ENCODE measurements at regions not wholly inside any gene's neighbourhood (a gene's known extent, or its start where the extent isn't known, plus 50 kb on each side); places are given as distances from the start of the nearest gene placed in this dataset.

- CTCF ChIA-PET, result no interaction called here
- Histone ChIP-seq H3K36me3 (ENCODE audit: control insufficient read depth in 2 of 2, insufficient read depth in 1 of 2, low read length in 2 of 2) (no peaks in the 10 kb centered on the region), H3K4me3 (ENCODE audit: low read depth, low read length) (no peak overlapping the region), H3K4me1 (ENCODE audit: control insufficient read depth, insufficient read depth, low read length) (no peaks in the 10 kb centered on the region), H3K9me3 (ENCODE audit: control insufficient read depth, insufficient read depth, low read depth, low read length) (no peaks in the 10 kb centered on the region), H3K27ac (ENCODE audit: extremely low read depth, low read depth, low read length) (no peak overlapping the region)
- TF ChIP-seq ZNF645 (tag by site-specific recombination; IDR thresholded peaks at IDR 0.05) (no peak), ZNF350 (tag by site-specific recombination; IDR thresholded peaks at IDR 0.05) (no peak), ZBTB6 (tag by site-specific recombination; IDR thresholded peaks at IDR 0.05) (no peak), ZNF214 (tag by site-specific recombination; IDR thresholded peaks at IDR 0.05; ENCODE audit: borderline replicate concordance) (no peak), ZNF292 (tag by site-specific recombination; IDR thresholded peaks at IDR 0.05; ENCODE audit: borderline replicate concordance, low read depth) (no peak), ZBTB7A (tag by site-specific recombination; IDR thresholded peaks at IDR 0.05; ENCODE audit: low read depth) (no peak), ZNF433 (tag by site-specific recombination; IDR thresholded peaks at IDR 0.05; ENCODE audit: low read depth) (no peak), IKZF3 (tag by site-specific recombination; IDR thresholded peaks at IDR 0.05) (no peak)
- POLR2A ChIA-PET, result no interaction called here
Measured at GRCh38 chr22:47818496-47818895, 1056.0 kb downstream of the TBC1D22A start.

- POLR2A ChIA-PET, result no interaction called here
- no peak overlapping the region for H3K27ac ChIP-seq (ENCODE audit: extremely low read depth, low read depth, low read length)
- H3K36me3 ChIP-seq (ENCODE audit: control insufficient read depth in 2 of 2, insufficient read depth in 1 of 2, low read length in 2 of 2), result no peaks in the 10 kb centered on the region
- H3K4me1 ChIP-seq (ENCODE audit: control insufficient read depth, insufficient read depth, low read length), result no peaks in the 10 kb centered on the region
- CTCF ChIA-PET, result no interaction called here
- H3K4me3 ChIP-seq (ENCODE audit: low read depth, low read length), result no peak overlapping the region
- no peak for TF ChIP-seq RBAK (tag by site-specific recombination; IDR thresholded peaks at IDR 0.05)
- TF ChIP-seq EGR2 (tag by site-specific recombination; IDR thresholded peaks at IDR 0.05; ENCODE audit: low read depth), result no peak
- TF ChIP-seq ZNF510 (tag by site-specific recombination; IDR thresholded peaks at IDR 0.05; ENCODE audit: insufficient replicate concordance), result no peak
- TF ChIP-seq GLIS1 (tag by site-specific recombination; IDR thresholded peaks at IDR 0.05), result no peak
- TF ChIP-seq KLF9 (tag by site-specific recombination; IDR thresholded peaks at IDR 0.05; ENCODE audit: low read depth), result no peak
- TF ChIP-seq SP7 (tag by site-specific recombination; IDR thresholded peaks at IDR 0.05), result no peak
- no peak for TF ChIP-seq ZNF785 (tag by site-specific recombination; IDR thresholded peaks at IDR 0.05)
- TF ChIP-seq ZNF2 (tag by site-specific recombination; IDR thresholded peaks at IDR 0.05), result no peak
- no peak for TF ChIP-seq ZBTB21 (tag by site-specific recombination; IDR thresholded peaks at IDR 0.05)
- no peak for TF ChIP-seq ZNF280C (tag by site-specific recombination; IDR thresholded peaks at IDR 0.05)
- no peak for TF ChIP-seq SCRT1 (tag by site-specific recombination; IDR thresholded peaks at IDR 0.05; ENCODE audit: borderline replicate concordance)
- no peak for TF ChIP-seq BCL11B (tag by site-specific recombination; IDR thresholded peaks at IDR 0.05; ENCODE audit: low read depth)
- H3K9me3 ChIP-seq (ENCODE audit: control insufficient read depth, insufficient read depth, low read depth, low read length), result no peaks in the 10 kb centered on the region
Measured at GRCh38 chr22:47817380-47817779, 1054.9 kb downstream of the TBC1D22A start.

- no peak overlapping the region for H3K4me3 ChIP-seq (ENCODE audit: low read depth, low read length)
- H3K27ac ChIP-seq (ENCODE audit: extremely low read depth, low read depth, low read length), result no peak overlapping the region
- no peaks in the 10 kb centered on the region for H3K36me3 ChIP-seq (ENCODE audit: control insufficient read depth in 2 of 2, insufficient read depth in 1 of 2, low read length in 2 of 2)
- no peaks in the 10 kb centered on the region for H3K4me1 ChIP-seq (ENCODE audit: control insufficient read depth, insufficient read depth, low read length)
- CTCF ChIA-PET, result no interaction called here
- H3K9me3 ChIP-seq (ENCODE audit: control insufficient read depth, insufficient read depth, low read depth, low read length), result no peaks in the 10 kb centered on the region
- POLR2A ChIA-PET, result no interaction called here
- TF ChIP-seq ZEB2 (tag by site-specific recombination; IDR thresholded peaks at IDR 0.05) (no peak), ZNF555 (tag by site-specific recombination; conservative IDR thresholded peaks at IDR 0.05) (no peak), ZNF202 (tag by site-specific recombination; IDR thresholded peaks at IDR 0.05; ENCODE audit: borderline replicate concordance) (no peak), ZIC2 (tag by site-specific recombination; IDR thresholded peaks at IDR 0.05) (no peak), PRDM6 (tag by site-specific recombination; IDR thresholded peaks at IDR 0.05) (no peak), ZNF112 (tag by site-specific recombination; IDR thresholded peaks at IDR 0.05) (no peak), ZSCAN18 (tag by site-specific recombination; IDR thresholded peaks at IDR 0.05) (no peak)
Measured at GRCh38 chr22:47816863-47817210, 1054.4 kb downstream of the TBC1D22A start.
